Heart right ventricle (tissue), 16 donors: ENCODE measurements at regions not wholly inside any gene's neighbourhood (a gene's known extent, or its start where the extent isn't known, plus 50 kb on each side); places are given as distances from the start of the nearest gene placed in this dataset.

Source experiments
- ATAC-seq, 8 donors: fragments of 200-7000 bp; cut with Tn5 transposase; one replicate each; pipeline ENCODE4 v1.9.1; 2020; ENCODE audit warnings: mild to moderate bottlenecking in 8 of 8, moderate library complexity in 8 of 8, moderate number of reproducible peaks in 1 of 8
- DNase-seq, 2 donors: peaks; one replicate each; pipeline ENCODE4 v3.0.0-alpha.2; 2020
- H3K27ac ChIP-seq, 10 donors: fragments of 200-600 bp; sonication (generic) in 2 of 10; one replicate each; pipeline versions ENCODE4 v1.5.0 to v1.8.0; 2020 to 2022; ENCODE audit warnings: mild to moderate bottlenecking in 3 of 10
- H3K27me3 ChIP-seq, 7 donors: fragments of 200-600 bp; one replicate each; pipeline ENCODE4 v1.8.0; 2021 to 2022; ENCODE audit warnings: mild to moderate bottlenecking in 2 of 7
- H3K36me3 ChIP-seq, 9 donors: fragments of 200-600 bp; sonication (generic) in 1 of 9; one replicate each; pipeline versions ENCODE4 v1.5.0 to v1.8.0; 2020 to 2022; ENCODE audit warnings: mild to moderate bottlenecking in 2 of 9
- H3K4me1 ChIP-seq, 9 donors: fragments of 200-600 bp; sonication (generic) in 1 of 9; one replicate each; pipeline versions ENCODE4 v1.5.0 to v1.8.0; 2020 to 2022; ENCODE audit warnings: mild to moderate bottlenecking in 4 of 9
- H3K4me3 ChIP-seq, 10 donors: fragments of 200-600 bp; sonication (generic) in 2 of 10; one replicate each; pipeline versions ENCODE4 v1.5.0 to v1.8.0; 2020 to 2022; ENCODE audit warnings: mild to moderate bottlenecking in 7 of 10, moderate library complexity in 2 of 10
- H3K9me3 ChIP-seq, 11 donors: fragments of 200-600 bp in 10 of 11; sonication (generic) in 2 of 11; one replicate each; pipeline versions ENCODE4 v1.5.0 to v1.8.0; 2013 to 2022; ENCODE audit warnings: mild to moderate bottlenecking in 2 of 11, control low read depth in 1 of 11, moderate library complexity in 1 of 11
- CTCF ChIP-seq, 9 donors: fragments of 200-600 bp; sonication (generic) in 2 of 9; IDR thresholded peaks; one replicate each; pipeline versions ENCODE4 v1.5.0 to v1.8.0; 2021 to 2022; ENCODE audit warnings: antibody characterized with exemption in 9 of 9, mild to moderate bottlenecking in 5 of 9, moderate library complexity in 1 of 9
- WGBS, 2 donors: extraction: QIAGEN DNeasy Blood & Tissue Kit; methylation state at CpG; one replicate each; pipeline ENCODE4 v1.1.7; 2013; ENCODE audit warnings: inconsistent platforms in 1 of 2; 5-methylcytosine and 5-hydroxymethylcytosine counted together
- intact Hi-C, 10 donors: fragments of 100-400 bp; cut with DNase I; formaldehyde crosslinking; loops; one replicate each; pipeline versions ENCODE4 v1.11.1 to v1.14.2; 2022
- donor health status: Arrhythmogenic right ventricular cardiomyopathy.
- donor health status: ischemic (EF 13 %, LVEDD 7.1; RV severe dilation, severe dysfunction).
- donor health status: healthy with polysubstance abuse.
- donor health status: DM: no; HTN: yes; CAD: no.
- donor health status: DM: no; HTN: no; CAD: no.
- donor health status: ischemic (EF 25% LVEDD 6.9; RV normal size, moderate dysfunction).
- donor health status: ischemic (EF 25% LVEDD 5.7; RV mildly dilated, moderate dysfunction).
- donor health status: healthy.
- donor health status: DM: yes; HTN: yes; CAD: no.
- donor health status: Ischemic cardiomyopathy.
- donor health status: ischemic (EF 35%, LVEDD 5.7; RV mildly dilated, moderate dysfunction).
- donor health status: nonischemic (EF 11% LVEDD 7.7; RV severe dilation, severe dysfunction).
- donor health status: DM: yes; HTN: yes; CAD: no.
- donor health status: PGD.
- donor health status: ischemic (EF 29% LVEDD 5.4; RV normal size, mild dysfunction).
- donor health status: nonischemic (EF 23%, LVEDD 6.1; RV moderate dilation, normal function).

GRCh38 chr2:133777574-133777960 is 209.3 kb upstream of the NCKAP5 start:
- Histone ChIP-seq H3K4me1 (peaks cover 0 to 33% (median 17%) of the 10 kb centered on the region in 9 donors), H3K27ac (no peak overlapping the region), H3K9me3 (peaks cover 0 to under 1% (median 0%) of the 10 kb centered on the region in 11 donors), H3K36me3 (no peaks in the 10 kb centered on the region), H3K27me3 (no peaks in the 10 kb centered on the region), H3K4me3 (no peak overlapping the region)
- ATAC-seq (peak in 7 of 8 donors; percentile 50 to 74 (median 64)), DNase-seq (peak in 1 of 2 donors; percentile 23)
- TF ChIP-seq CTCF (IDR thresholded peaks at IDR 0.05): no peak
- intact Hi-C loops: loop anchor here in 7 of 10 donors (2.0 to 10.0 kb wide), 10 partner anchors 100 to 523 kb away; partner anchors contain the start of gene NCKAP5 (in 3 of the 7)
- 49 to 73% methylated on average over 7 of the region's 7 CpGs for WGBS, 2 donors

- intact Hi-C loops: loop anchor here in 3 of 10 donors (5.0 to 10.0 kb wide), 4 partner anchors 213 to 516 kb away; partner anchors contain the start of gene NCKAP5 (in 2 of the 3)
- H3K9me3 ChIP-seq: peaks cover 0 to 12% (median 0%) of the 10 kb centered on the region in 11 donors
- no peak overlapping the region for H3K4me3 ChIP-seq
- peak in 7 of 8 donors; percentile 49 to 77 (median 67) for ATAC-seq
- peak; percentile 47 to 83 (median 77) for TF ChIP-seq CTCF (IDR thresholded peaks at IDR 0.05)
- DNase-seq: peak in 1 of 2 donors; percentile 69
- H3K27ac ChIP-seq: no peak overlapping the region
- peaks cover 0 to 9% (median 0%) of the 10 kb centered on the region in 9 donors for H3K4me1 ChIP-seq
- 54 to 55% methylated on average over 12 of the region's 12 CpGs for WGBS, 2 donors
- H3K27me3 ChIP-seq: no peaks in the 10 kb centered on the region
- no peaks in the 10 kb centered on the region for H3K36me3 ChIP-seq
These were observed 212.1 kb upstream of the NCKAP5 start for GRCh38 chr2:133780099-133780996.

- no peak for TF ChIP-seq CTCF (IDR thresholded peaks at IDR 0.05)
- no peak for ATAC-seq
- intact Hi-C loops: loop anchor here in 3 of 10 donors (5.0 to 10.0 kb wide), 4 partner anchors 214 to 516 kb away; partner anchors contain the start of gene NCKAP5 (in 2 of the 3)
These were observed 212.8 kb upstream of the NCKAP5 start for GRCh38 chr2:133780997-133781513.

GRCh38 chr2:133787207-133787606 is 218.9 kb upstream of the NCKAP5 start:
- Histone ChIP-seq H3K4me3 (no peak overlapping the region), H3K4me1 (no peaks in the 10 kb centered on the region), H3K27me3 (no peaks in the 10 kb centered on the region), H3K27ac (no peak overlapping the region), H3K36me3 (no peaks in the 10 kb centered on the region), H3K9me3 (peaks cover 0 to 12% (median 0%) of the 10 kb centered on the region in 11 donors)
- DNase-seq: no peak
- intact Hi-C loops: loop anchor here in 2 of 10 donors (10.0 kb wide), 2 partner anchors 222 to 522 kb away; partner anchors contain the start of gene NCKAP5 (in 1 of the 2)
- no peak for ATAC-seq
- no peak for TF ChIP-seq CTCF (IDR thresholded peaks at IDR 0.05)

More at GRCh38 chr2:133780997-133781513, 212.8 kb upstream of the NCKAP5 start:
- H3K4me3 ChIP-seq: no peak overlapping the region
- H3K36me3 ChIP-seq: no peaks in the 10 kb centered on the region
- WGBS, 2 donors: 70 to 93% methylated on average over 5 of the region's 5 CpGs
- H3K4me1 ChIP-seq: peaks cover 0 to 8% (median 0%) of the 10 kb centered on the region in 9 donors
- H3K9me3 ChIP-seq: peaks cover 0 to 12% (median 0%) of the 10 kb centered on the region in 11 donors
- DNase-seq: no peak
- no peak overlapping the region for H3K27ac ChIP-seq
- no peaks in the 10 kb centered on the region for H3K27me3 ChIP-seq
